WI38 (cell line): ENCODE measurements at regions not wholly inside any gene's neighbourhood (a gene's known extent, or its start where the extent isn't known, plus 50 kb on each side); places are given as distances from the start of the nearest gene placed in this dataset.
A peak's percentile ranks its signal among the peaks of the same experiment; 100 is the strongest.

Experiments
- H3K4me3 ChIP-seq: 2 replicates; pipeline ENCODE4 v1.5.1; 2011; ENCODE audit warnings: low read depth, mild to moderate bottlenecking, control low read depth, low read length
- CTCF ChIP-seq: IDR thresholded peaks from 2 replicates; pipeline ENCODE4 v1.5.1; 2012; ENCODE audit warnings: low read depth, mild to moderate bottlenecking, control low read depth, low read length

- no peak for TF ChIP-seq CTCF
These were observed 156.5 kb downstream of the ARL6IP6 start for GRCh38 chr2:152874955-152875354.

DNA sequence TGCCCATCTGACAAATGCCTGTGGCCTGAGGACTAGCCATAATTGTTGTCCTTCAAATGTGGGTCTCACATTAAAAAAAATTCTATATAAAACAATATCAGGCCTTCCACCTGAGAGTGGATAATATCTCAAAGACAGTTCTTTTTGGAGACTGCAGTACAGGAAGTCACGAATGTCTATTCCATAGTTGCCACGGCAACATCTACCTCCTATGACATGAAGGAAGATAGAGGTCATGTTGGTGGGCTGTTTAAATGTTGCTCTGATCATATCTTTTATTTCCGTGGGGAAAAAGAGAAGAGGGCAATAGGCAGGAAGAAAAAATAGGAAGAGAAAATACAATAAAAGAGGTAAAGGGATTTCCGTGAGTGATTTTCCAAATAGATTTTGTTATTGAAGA lies 151.8 kb downstream of the ARL6IP6 start:
- no peak for TF ChIP-seq CTCF
- no peak overlapping the region for H3K4me3 ChIP-seq

More at GRCh38 chr2:152874955-152875354, 156.5 kb downstream of the ARL6IP6 start:
- no peak overlapping the region for H3K4me3 ChIP-seq

DNA sequence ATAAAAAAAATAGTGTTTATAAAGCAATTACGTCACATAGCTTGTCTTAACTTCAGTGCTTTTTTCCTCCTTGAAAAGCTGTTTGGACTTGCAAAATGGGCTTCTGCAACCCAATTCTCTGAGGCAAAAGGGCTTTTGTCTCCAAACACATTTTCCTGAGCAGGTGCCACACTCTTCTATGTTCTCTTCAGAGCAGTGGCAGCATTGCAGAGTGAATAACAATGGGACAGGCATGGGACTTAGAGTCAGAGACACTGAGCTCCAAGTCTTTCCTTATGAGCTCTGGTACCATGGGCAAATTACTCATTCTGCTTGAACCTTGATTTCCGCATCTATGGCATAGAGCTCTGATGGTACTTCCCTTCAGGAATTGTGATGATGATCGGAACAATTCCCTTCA lies 149.0 kb downstream of the ARL6IP6 start:
- TF ChIP-seq CTCF, result no peak
- H3K4me3 ChIP-seq, result no peak overlapping the region

- H3K4me3 ChIP-seq, result no peak overlapping the region; the same call in 1 of the 2 replicates
These were observed 146.3 kb downstream of the ARL6IP6 start for GRCh38 chr2:152864601-152865149.

GRCh38 chr2:152863826-152864225 lies 145.4 kb downstream of the ARL6IP6 start:
- H3K4me3 ChIP-seq, result no peak overlapping the region
- TF ChIP-seq CTCF, result no peak

More at GRCh38 chr2:152864601-152865149, 146.3 kb downstream of the ARL6IP6 start:
- no peak for TF ChIP-seq CTCF

- TF ChIP-seq CTCF, result peak; percentile 64
- no peak overlapping the region for H3K4me3 ChIP-seq
These were observed 143.0 kb downstream of the ARL6IP6 start for GRCh38 chr2:152861349-152861942.

DNA sequence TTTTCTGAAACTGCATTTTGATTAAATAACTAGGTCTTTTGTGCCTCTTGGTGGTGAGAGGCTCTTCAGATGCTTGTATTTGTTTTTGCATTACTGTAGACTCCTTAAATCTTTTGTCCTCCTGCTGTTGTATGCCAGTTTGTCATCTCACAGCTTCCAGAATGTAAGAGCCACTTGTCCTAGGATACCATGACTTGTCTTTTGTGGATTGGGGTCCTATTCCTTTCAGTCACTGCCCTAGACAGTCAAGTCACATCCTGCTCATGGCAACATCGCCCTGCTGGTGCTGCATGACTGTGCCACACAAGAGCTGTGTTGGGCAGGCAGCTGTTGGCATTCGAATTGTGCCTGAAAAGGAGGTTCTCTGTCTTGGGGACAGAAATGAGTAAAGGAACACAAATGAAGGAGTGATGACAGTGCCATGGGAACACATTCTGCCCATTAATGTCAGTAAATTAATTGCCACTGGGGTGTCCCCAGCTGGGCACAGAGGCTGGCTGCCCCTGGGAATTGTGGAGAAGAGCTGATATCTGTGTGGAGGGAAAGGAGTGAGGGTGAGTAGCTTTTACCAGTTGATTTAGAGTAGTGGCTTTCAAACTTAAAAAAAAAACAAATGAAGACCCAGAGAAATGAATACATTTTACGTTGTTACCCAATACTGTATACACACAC lies 140.3 kb downstream of the ARL6IP6 start:
- H3K4me3 ChIP-seq, result no peak overlapping the region
- no peak for TF ChIP-seq CTCF
